ENCODE measurements at regions not wholly inside any gene's neighbourhood (a gene's known extent, or its start where the extent isn't known, plus 50 kb on each side); places are given as distances from the start of the nearest gene placed in this dataset.

GRCh38 chr4:165548702-165549101 is 169.9 kb downstream of the CPE start:
- no peaks in the 10 kb centered on the region for H3K4me1 Mint-ChIP-seq
- H3K79me2 ChIP-seq (ENCODE audit: low read depth): no peaks in the 10 kb centered on the region
- no peak overlapping the region for H3K4me3 Mint-ChIP-seq
- H3K9ac ChIP-seq: no peak overlapping the region
- no peaks in the 10 kb centered on the region for H3K4me1 ChIP-seq
- H4K20me1 ChIP-seq (ENCODE audit: low read depth): no peaks in the 10 kb centered on the region
- H3K9me3 ChIP-seq (ENCODE audit: low read depth): no peaks in the 10 kb centered on the region
- no peak for DNase-seq (ENCODE audit: low spot score)
- H3K36me3 ChIP-seq: no peaks in the 10 kb centered on the region
- H3K27me3 Mint-ChIP-seq (ENCODE audit: insufficient read depth, low read depth): no peaks in the 10 kb centered on the region
- peaks cover 2% of the 10 kb centered on the region for H3K36me3 Mint-ChIP-seq
- no peak overlapping the region for H2AFZ ChIP-seq (replicated peaks)
- H3K4me3 ChIP-seq: no peak overlapping the region
- H3F3A ChIP-seq (ENCODE audit: low read depth): no peaks in the 10 kb centered on the region
- no peak overlapping the region for H3K27ac ChIP-seq
- H3K9me3 Mint-ChIP-seq: peaks cover 4% of the 10 kb centered on the region
- H3K4me2 ChIP-seq: no peak overlapping the region
- no peak for TF ChIP-seq EZH2 (IDR thresholded peaks at IDR 0.05)
- TF ChIP-seq EZH2phosphoT487 (IDR thresholded peaks at IDR 0.05): no peak
- TF ChIP-seq CTCF (IDR thresholded peaks at IDR 0.05): no peak
- H3K27me3 ChIP-seq: no peaks in the 10 kb centered on the region
- H3K27ac Mint-ChIP-seq: no peak overlapping the region

GRCh38 chr4:165553221-165553810 is 174.5 kb downstream of the CPE start:
- Histone ChIP-seq H3K4me3 (no peak overlapping the region), H3K36me3 (no peaks in the 10 kb centered on the region), H2AFZ (replicated peaks) (no peak overlapping the region), H3K27me3 (no peaks in the 10 kb centered on the region), H3K27ac (no peak overlapping the region), H3K79me2 (ENCODE audit: low read depth) (no peaks in the 10 kb centered on the region), H3K9ac (no peak overlapping the region), H3K4me1 (no peaks in the 10 kb centered on the region), H3K4me2 (no peak overlapping the region), H4K20me1 (ENCODE audit: low read depth) (no peaks in the 10 kb centered on the region), H3F3A (ENCODE audit: low read depth) (no peaks in the 10 kb centered on the region), H3K9me3 (ENCODE audit: low read depth) (no peaks in the 10 kb centered on the region)
- no peak overlapping the region for H3K27ac Mint-ChIP-seq
- H3K4me1 Mint-ChIP-seq: no peaks in the 10 kb centered on the region
- no peak overlapping the region for H3K4me3 Mint-ChIP-seq
- no peaks in the 10 kb centered on the region for H3K9me3 Mint-ChIP-seq
- no peaks in the 10 kb centered on the region for H3K27me3 Mint-ChIP-seq (ENCODE audit: insufficient read depth, low read depth)
- H3K36me3 Mint-ChIP-seq: no peaks in the 10 kb centered on the region
- no peak for TF ChIP-seq EZH2 (IDR thresholded peaks at IDR 0.05)
- no peak for TF ChIP-seq CTCF (IDR thresholded peaks at IDR 0.05)
- TF ChIP-seq EZH2phosphoT487 (IDR thresholded peaks at IDR 0.05): no peak
- no peak for DNase-seq (ENCODE audit: low spot score)

GRCh38 chr4:165555302-165555701 is 176.5 kb downstream of the CPE start:
- H3K27ac ChIP-seq: no peak overlapping the region
- Mint-ChIP-seq H3K27me3 (ENCODE audit: insufficient read depth, low read depth) (no peaks in the 10 kb centered on the region), H3K36me3 (no peaks in the 10 kb centered on the region), H3K4me3 (no peak overlapping the region), H3K4me1 (no peaks in the 10 kb centered on the region), H3K9me3 (peaks cover 2% of the 10 kb centered on the region), H3K27ac (no peak overlapping the region)
- no peaks in the 10 kb centered on the region for H3F3A ChIP-seq (ENCODE audit: low read depth)
- no peaks in the 10 kb centered on the region for H3K36me3 ChIP-seq
- no peaks in the 10 kb centered on the region for H3K9me3 ChIP-seq (ENCODE audit: low read depth)
- DNase-seq (ENCODE audit: low spot score): no peak
- H2AFZ ChIP-seq (replicated peaks): no peak overlapping the region
- no peaks in the 10 kb centered on the region for H3K79me2 ChIP-seq (ENCODE audit: low read depth)
- no peaks in the 10 kb centered on the region for H4K20me1 ChIP-seq (ENCODE audit: low read depth)
- no peaks in the 10 kb centered on the region for H3K27me3 ChIP-seq
- H3K4me3 ChIP-seq: no peak overlapping the region
- H3K9ac ChIP-seq: no peak overlapping the region
- H3K4me1 ChIP-seq: no peaks in the 10 kb centered on the region
- TF ChIP-seq CTCF (IDR thresholded peaks at IDR 0.05) (no peak), EZH2 (IDR thresholded peaks at IDR 0.05) (no peak), EZH2phosphoT487 (IDR thresholded peaks at IDR 0.05) (no peak)
- no peak overlapping the region for H3K4me2 ChIP-seq
